GM12891 (cell line): ENCODE measurements at regions not wholly inside any gene's neighbourhood (a gene's known extent, or its start where the extent isn't known, plus 50 kb on each side); places are given as distances from the start of the nearest gene placed in this dataset.
A peak's percentile ranks its signal among the peaks of the same experiment; 100 is the strongest.

Experiments used
- POLR2A ChIP-seq: IDR thresholded peaks from 2 replicates; pipeline ENCODE4 v1.6.1; 2011; ENCODE audit warnings: low read depth, low read length, control low read depth
- POLR2AphosphoS5 ChIP-seq: IDR thresholded peaks from 2 replicates; pipeline ENCODE4 v1.6.1; 2011; ENCODE audit warnings: low read depth, low read length, control low read depth
- POU2F2 ChIP-seq: IDR thresholded peaks from 2 replicates; pipeline ENCODE4 v1.6.1; 2011; ENCODE audit warnings: low read depth, mild to moderate bottlenecking, control low read depth, low read length, moderate library complexity
- SPI1 ChIP-seq: IDR thresholded peaks from 2 replicates; pipeline ENCODE4 v1.6.1; 2011; ENCODE audit warnings: low read depth, low read length, control low read depth

GRCh38 chr5:170161069-170161468, 55.4 kb downstream of the FOXI1 start:
- TF ChIP-seq POLR2AphosphoS5 (no peak), POLR2A (no peak), POU2F2 (no peak), SPI1 (peak; percentile 78)
